GM12878 (cell line): ENCODE measurements at regions not wholly inside any gene's neighbourhood (a gene's known extent, or its start where the extent isn't known, plus 50 kb on each side); places are given as distances from the start of the nearest gene placed in this dataset.

ENCODE experiments used
- ATAC-seq: fragments of 200-7000 bp; cut with Tn5 transposase; 3 replicates; pipeline ENCODE4 v1.9.1; 2020; ENCODE audit warnings: mild to moderate bottlenecking, moderate library complexity
- BruUV-seq: library from RNA; stranded (reverse); fragments of 400-500 nt; replicated peaks from 2 replicates; lab custom pipeline; 2021; lab: Mats Ljungman, UMichigan
- CTCF ChIA-PET: fragments of 300-600 bp; sonication (Branson Sonifier 250); formaldehyde crosslinking; extraction: SDS; loops from one replicate; lab custom pipeline; 2021; ENCODE audit warnings: inconsistent platforms; lab: Yijun Ruan, JAX
- POLR2A ChIA-PET: fragments of 350-600 bp; formaldehyde crosslinking; extraction: SDS; loops from one replicate; lab custom pipeline; 2021; ENCODE audit warnings: inconsistent platforms; lab: Charles Lee
- RAD21 ChIA-PET: fragments of 300-600 bp; sonication (Branson Sonifier 250); formaldehyde crosslinking; loops from one replicate; lab custom pipeline; 2023; ENCODE audit warnings: antibody characterized with exemption; ENCODE audit not compliant: unreplicated experiment; lab: Charles Lee
- SMC1A ChIA-PET: fragments of 300-600 bp; sonication (Branson Sonifier 250); formaldehyde crosslinking; loops from one replicate; lab custom pipeline; 2023; ENCODE audit not compliant: unreplicated experiment, uncharacterized antibody; lab: Charles Lee
- DNase-seq: peaks from one replicate; pipeline ENCODE4 v3.0.0-alpha.2; 2011; ENCODE audit warnings: low read depth, low spot score
- FAIRE-seq: peaks from 3 replicates; lab custom pipeline; 2011; peaks lifted over from hg19 to GRCh38; lab: Jason Lieb, UNC
- H2AFZ ChIP-seq: 2 replicates; pipeline ENCODE4 v1.6.0; 2011; ENCODE audit warnings: low read depth, low read length, control low read depth; ENCODE audit not compliant: control insufficient read depth
- H3K27ac ChIP-seq: 2 replicates; pipeline ENCODE4 v1.5.1; 2011; ENCODE audit warnings: control low read depth; ENCODE audit not compliant: control insufficient read depth, insufficient read depth
- H3K27me3 ChIP-seq, 2 experiments: replicated peaks in 1 of 2; 2 replicates each; pipeline versions ENCODE4 v1.6.0 to v1.6.1; 2011; ENCODE audit warnings: low read length in 1 of 2; ENCODE audit not compliant: control insufficient read depth in 2 of 2, insufficient read depth in 2 of 2
- H3K36me3 ChIP-seq, 2 experiments: 2 replicates each; pipeline ENCODE4 v1.5.1; 2011; ENCODE audit warnings: low read length in 1 of 2; ENCODE audit not compliant: control insufficient read depth in 2 of 2, insufficient read depth in 2 of 2
- H3K4me1 ChIP-seq: 2 replicates; pipeline ENCODE4 v1.6.1; 2011; ENCODE audit warnings: mild to moderate bottlenecking, low read length, moderate library complexity, mixed read lengths; ENCODE audit not compliant: control insufficient read depth, insufficient read depth
- H3K4me2 ChIP-seq: 2 replicates; pipeline ENCODE4 v1.6.0; 2011; ENCODE audit warnings: control low read depth; ENCODE audit not compliant: control insufficient read depth, insufficient read depth
- H3K4me3 ChIP-seq: fragments of 200-600 bp; sonication (generic); 2 replicates; pipeline ENCODE4 v1.5.1; 2016
- H3K79me2 ChIP-seq: 2 replicates; pipeline ENCODE4 v1.6.0; 2011; ENCODE audit warnings: low read length; ENCODE audit not compliant: control insufficient read depth, insufficient read depth
- H3K9ac ChIP-seq: 2 replicates; pipeline ENCODE4 v1.8.0; 2011; ENCODE audit warnings: low read length, control low read depth, mixed read lengths; ENCODE audit not compliant: control insufficient read depth, insufficient read depth
- H3K9me3 ChIP-seq: replicated peaks from 3 replicates; pipeline ENCODE4 v1.5.1; 2011; ENCODE audit warnings: mild to moderate bottlenecking, low read length; ENCODE audit not compliant: control insufficient read depth, insufficient read depth
- H4K20me1 ChIP-seq: 2 replicates; pipeline ENCODE4 v1.6.0; 2011; ENCODE audit not compliant: control insufficient read depth, insufficient read depth
- BACH1 ChIP-seq: fragments of 450-650 bp; IDR thresholded peaks from 2 replicates; pipeline ENCODE4 v1.6.1; 2017; ENCODE audit warnings: mild to moderate bottlenecking, borderline replicate concordance
- CBFB ChIP-seq: IDR thresholded peaks from 2 replicates; pipeline ENCODE4 v1.6.1; 2016; ENCODE audit warnings: antibody characterized with exemption, low read depth
- EED ChIP-seq: sonication (generic); IDR thresholded peaks from 2 replicates; pipeline ENCODE4 v1.6.1; 2016; ENCODE audit warnings: antibody characterized with exemption, low read depth
- FOXK2 ChIP-seq: fragments of 450-650 bp; IDR thresholded peaks from 2 replicates; pipeline ENCODE4 v1.6.1; 2017; ENCODE audit warnings: mild to moderate bottlenecking, moderate library complexity
- GABPA ChIP-seq: IDR thresholded peaks from 2 replicates; pipeline ENCODE4 v1.6.1; 2014; ENCODE audit warnings: antibody characterized with exemption, low read depth, mild to moderate bottlenecking, inconsistent platforms
- HDGF ChIP-seq: fragments of 450-650 bp; IDR thresholded peaks from 2 replicates; pipeline ENCODE4 v1.6.1; 2016; ENCODE audit warnings: antibody characterized with exemption
- JUND ChIP-seq: IDR thresholded peaks from 2 replicates; pipeline ENCODE4 v1.6.1; 2012; ENCODE audit warnings: low read depth, mild to moderate bottlenecking, low read length, improper control_type of control experiment, moderate library complexity
- NFYA ChIP-seq: IDR thresholded peaks from 2 replicates; pipeline ENCODE4 v1.6.1; 2011; ENCODE audit warnings: low read depth, mild to moderate bottlenecking, low read length, improper control_type of control experiment, borderline replicate concordance
- NR2C1 ChIP-seq: fragments of 450-650 bp; IDR thresholded peaks from 2 replicates; pipeline ENCODE4 v1.6.1; 2017; ENCODE audit warnings: antibody characterized with exemption, mild to moderate bottlenecking, moderate library complexity
- NR2C2 ChIP-seq: IDR thresholded peaks from 2 replicates; pipeline ENCODE4 v1.6.1; 2011; ENCODE audit warnings: borderline replicate concordance, low read depth; ENCODE audit not compliant: control insufficient read depth, insufficient read length
- POU2F2 ChIP-seq: IDR thresholded peaks from 3 replicates; pipeline ENCODE4 v1.6.1; 2011; ENCODE audit warnings: low read depth, mild to moderate bottlenecking, low read length, borderline replicate concordance
- RB1 ChIP-seq: fragments of 450-650 bp; formaldehyde crosslinking; IDR thresholded peaks from 2 replicates; pipeline ENCODE4 v1.6.1; 2017; ENCODE audit warnings: mild to moderate bottlenecking, borderline replicate concordance
- TAF1 ChIP-seq: IDR thresholded peaks from 2 replicates; pipeline ENCODE4 v1.6.1; 2011; ENCODE audit warnings: mild to moderate bottlenecking, low read depth, low read length, borderline replicate concordance
- TCF3 ChIP-seq: IDR thresholded peaks from 2 replicates; pipeline ENCODE4 v1.6.1; 2012; ENCODE audit warnings: low read depth, mild to moderate bottlenecking, low read length, borderline replicate concordance; ENCODE audit not compliant: insufficient read depth
- ZNF217 ChIP-seq: fragments of 450-650 bp; IDR thresholded peaks from 2 replicates; pipeline ENCODE4 v1.6.1; 2017; ENCODE audit warnings: antibody characterized with exemption, mild to moderate bottlenecking
- WGBS: methylation state at CpG from one replicate; pipeline ENCODE4 v1.1.6; 2016; ENCODE audit warnings: low lambda C conversion rate; ENCODE audit not compliant: insufficient replicate concordance, insufficient coverage; ENCODE audit errors: missing lambda C conversion rate; 5-methylcytosine and 5-hydroxymethylcytosine counted together
- in situ Hi-C: fragments of 300-500 bp; cut with MboI; formaldehyde crosslinking; loops from 9 replicates; pipeline ENCODE4 v1.14.3; 2018; ENCODE audit warnings: mixed read lengths
- intact Hi-C: fragments of 100-400 bp; cut with micrococcal nuclease; formaldehyde crosslinking; loops from one replicate; pipeline ENCODE4 v1.14.2; 2022; ENCODE audit not compliant: unreplicated experiment

DNA sequence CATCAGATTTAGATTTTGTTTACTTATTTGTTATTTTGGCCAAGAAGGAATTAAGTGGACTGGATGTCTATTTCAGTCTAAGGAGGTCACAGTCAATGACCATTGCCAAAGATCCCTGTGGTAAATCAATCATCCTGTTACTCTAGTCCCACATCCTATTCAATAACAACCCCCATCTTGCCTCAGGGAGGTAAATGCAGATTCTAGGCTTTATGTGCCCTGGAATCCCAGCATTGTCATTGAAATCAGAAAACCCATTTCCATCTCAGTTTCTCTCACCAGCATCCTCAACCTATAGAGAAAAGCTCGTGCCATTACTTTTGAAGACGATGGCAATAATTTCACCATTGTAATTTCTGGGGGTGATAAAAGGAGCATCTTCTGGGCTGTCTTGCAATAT is 71.8 kb downstream of the SKA1 start:
- Histone ChIP-seq H4K20me1 (no peaks in the 10 kb centered on the region), H3K4me2 (no peak overlapping the region), H3K27ac (no peak overlapping the region), H3K79me2 (no peaks in the 10 kb centered on the region), H3K36me3 (no peaks in the 10 kb centered on the region), H3K27me3 (no peaks in the 10 kb centered on the region), H3K4me3 (no peak overlapping the region), H2AFZ (no peak overlapping the region), H3K9ac (no peak overlapping the region)
- FAIRE-seq = no peak
- CTCF ChIA-PET = interaction anchor here (0.6 kb wide), 1 partner anchor 229 kb away, joined by 3 read pairs; no protein-coding TSS in a partner anchor
- POLR2A ChIA-PET = no interaction called here
- intact Hi-C loops = no loop called here
- SMC1A ChIA-PET = interaction anchor here (1.2 kb wide), 1 partner anchor 16 kb away, joined by 3 read pairs; no protein-coding TSS in a partner anchor
- RAD21 ChIA-PET = no interaction called here
- TF ChIP-seq BACH1 = no peak
- no peak for TF ChIP-seq NFYA
- no peak for TF ChIP-seq RB1
- no peak for TF ChIP-seq EED
- TF ChIP-seq CBFB = no peak
- no peak for TF ChIP-seq FOXK2
- no peak for TF ChIP-seq JUND
- TF ChIP-seq ZNF217 = no peak
- no peak for TF ChIP-seq TAF1
- no peak for TF ChIP-seq NR2C2
- TF ChIP-seq TCF3 = no peak
- no peak for TF ChIP-seq GABPA
- no peak for TF ChIP-seq HDGF
- no peak for TF ChIP-seq NR2C1
- no peak for TF ChIP-seq POU2F2
- TF ChIP-seq, all 136 proteins: peak for 0
- DNase-seq = no peak
- WGBS = 14% methylated on average over 2 of the region's 2 CpGs
- no peaks in the 10 kb centered on the region for H3K4me1 ChIP-seq
- no peak for ATAC-seq
- in situ Hi-C loops = no loop called here
- BruUV-seq = no TSS peak
- no peaks in the 10 kb centered on the region; the same call in 2 of the 3 replicates for H3K9me3 ChIP-seq
